DMS53 treated with DMSO at 0.1 percent for 48 hours (cell line): ENCODE measurements at regions not wholly inside any gene's neighbourhood (a gene's known extent, or its start where the extent isn't known, plus 50 kb on each side); places are given as distances from the start of the nearest gene placed in this dataset.

Experiments used
- DNase-seq: peaks from one replicate; lab custom pipeline; 2025; ENCODE audit not compliant: unreplicated experiment; lab: John Stamatoyannopoulos, UW

DNA sequence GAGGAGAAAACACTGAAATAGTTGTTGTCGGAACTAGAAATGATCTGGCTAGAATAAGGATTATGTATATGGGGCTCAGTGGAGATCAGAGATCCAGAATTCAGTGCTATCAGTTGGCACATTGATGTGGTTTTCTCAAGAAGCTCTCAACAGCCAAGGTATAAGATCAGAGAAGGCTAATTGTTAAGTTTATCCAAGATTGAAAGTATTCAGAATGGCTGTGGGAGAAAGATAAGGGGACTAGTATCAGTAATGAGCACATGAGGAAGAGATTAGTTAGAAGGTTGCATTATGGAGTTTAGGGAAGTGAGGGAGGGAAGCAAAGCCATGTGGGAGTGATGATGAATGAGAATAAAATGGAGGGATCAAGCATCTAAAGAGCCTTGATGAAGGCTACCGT lies 128.1 kb upstream of the MIS18BP1 start:
- no peak for DNase-seq

DNA sequence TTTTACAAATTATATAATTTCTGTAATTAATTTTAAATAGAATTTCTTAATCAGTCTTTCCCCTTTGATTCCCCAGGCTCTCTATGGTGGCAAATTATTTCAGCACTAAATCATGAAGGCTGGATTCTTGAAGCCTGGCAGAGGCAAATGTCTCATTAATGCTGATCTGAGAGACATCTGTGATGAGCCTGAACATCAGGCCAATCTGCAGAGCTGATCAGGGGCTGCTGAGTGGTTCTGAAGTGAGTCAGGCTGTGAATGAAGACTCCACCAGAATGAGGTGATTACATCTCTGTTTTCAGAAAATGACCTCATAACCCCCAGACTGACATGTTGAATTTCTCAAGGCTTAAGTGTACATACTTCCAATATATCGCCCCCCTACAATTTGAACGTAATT lies 124.2 kb upstream of the MIS18BP1 start:
- no peak for DNase-seq

DNA sequence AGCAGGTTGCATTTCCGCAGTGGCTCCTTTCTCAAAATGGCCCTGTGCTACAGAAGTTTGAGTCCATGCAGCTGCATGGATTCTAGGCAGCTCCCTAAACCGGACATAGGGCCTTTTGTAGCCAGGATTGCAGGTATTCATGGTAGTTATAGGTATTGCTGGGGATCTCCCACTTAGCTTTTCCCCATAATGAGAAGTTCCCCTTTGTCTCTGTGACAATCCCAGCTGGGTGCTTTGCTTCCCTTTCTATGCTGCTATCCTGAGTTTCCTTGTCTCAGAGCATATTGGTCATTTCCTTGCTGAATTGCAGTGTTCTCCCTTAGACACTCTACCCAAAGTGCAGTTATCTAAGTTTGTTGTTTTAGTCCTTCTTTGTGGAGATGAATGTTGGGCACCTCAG lies 120.9 kb upstream of the MIS18BP1 start:
- no peak for DNase-seq

DNA sequence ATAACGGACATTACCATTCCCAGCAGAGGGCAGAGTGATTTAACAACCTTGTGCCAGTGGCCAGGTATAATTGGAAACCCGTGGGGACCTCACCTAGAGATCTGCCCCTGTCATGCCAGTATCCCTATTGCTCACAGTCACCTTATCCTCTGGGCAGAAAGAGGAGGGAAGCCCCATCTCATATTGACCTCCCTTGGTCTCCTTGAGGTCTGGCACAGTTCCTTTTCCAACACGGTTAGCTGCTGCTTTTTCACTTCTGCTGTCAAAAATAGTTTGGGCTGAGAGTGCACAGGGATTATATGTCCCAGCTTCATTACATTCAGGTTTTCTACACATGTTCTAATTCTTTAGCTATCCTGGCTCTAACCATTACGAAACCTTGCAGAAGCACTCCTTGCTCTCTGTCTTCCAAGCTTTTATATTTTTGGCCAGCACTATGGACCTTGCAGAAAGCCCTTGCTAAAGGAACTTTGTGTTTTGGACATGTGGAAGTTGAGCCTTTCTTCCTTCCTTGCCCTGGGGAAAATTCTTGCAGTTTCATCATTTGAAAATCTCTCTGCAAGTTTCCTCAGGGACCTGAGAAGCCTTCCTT lies 111.7 kb upstream of the MIS18BP1 start:
- DNase-seq: no peak

GRCh38 chr14:45362505-45362904 lies 109.5 kb upstream of the MIS18BP1 start:
- no peak for DNase-seq

GRCh38 chr14:45361727-45362126 lies 108.7 kb upstream of the MIS18BP1 start:
- no peak for DNase-seq

GRCh38 chr14:45359746-45360145 lies 106.7 kb upstream of the MIS18BP1 start:
- DNase-seq: no peak

- no peak for DNase-seq
Measured at GRCh38 chr14:45332360-45332988, 79.5 kb upstream of the MIS18BP1 start.

- no peak for DNase-seq
Measured at GRCh38 chr14:45308745-45309397, 55.9 kb upstream of the MIS18BP1 start.
